ENCODE measurements at regions not wholly inside any gene's neighbourhood (a gene's known extent, or its start where the extent isn't known, plus 50 kb on each side); places are given as distances from the start of the nearest gene placed in this dataset.

DNA sequence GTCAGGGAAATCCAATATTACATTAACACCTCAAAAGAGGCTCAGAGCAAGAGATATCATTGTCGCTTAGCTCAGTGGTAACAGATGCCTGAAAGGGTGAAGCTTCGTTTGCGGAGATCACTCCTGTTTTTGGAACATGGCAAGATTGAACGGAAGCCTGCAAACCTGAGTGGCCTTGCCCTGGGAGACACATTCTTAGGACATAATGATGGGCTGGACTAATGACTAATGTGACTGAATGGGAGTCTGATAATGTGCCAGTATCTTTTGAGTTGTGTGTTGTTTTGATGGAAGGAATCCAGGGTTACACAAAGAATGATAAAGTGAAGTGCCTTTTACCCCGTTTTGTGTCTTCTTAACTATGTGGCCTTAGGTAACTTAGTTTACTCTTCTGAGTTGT, 109.3 kb upstream of the IFNG-AS1 start:
- TF ChIP-seq TCF7L2 (IDR thresholded peaks at IDR 0.05; ENCODE audit: low read depth, low read length) (no peak), CTCF (IDR thresholded peaks at IDR 0.05) (no peak), REST (IDR thresholded peaks at IDR 0.05; ENCODE audit: insufficient read depth in 1 of 2, low read depth in 2 of 2, low read length in 1 of 2) (no peak)
